GM21423 (cell line): ENCODE measurements at regions not wholly inside any gene's neighbourhood (a gene's known extent, or its start where the extent isn't known, plus 50 kb on each side); places are given as distances from the start of the nearest gene placed in this dataset.

Experiments
- ATAC-seq: cut with Tn5 transposase; IDR thresholded peaks from one replicate; pipeline ENCODE4 v1.9.1; 2021; ENCODE audit warnings: mild to moderate bottlenecking, moderate library complexity; ENCODE audit not compliant: unreplicated experiment

- no peak for ATAC-seq
Measured at GRCh38 chr2:123116595-123116994, 908.5 kb upstream of the CNTNAP5 start.

- ATAC-seq = no peak
Measured at GRCh38 chr2:123127236-123127635, 897.9 kb upstream of the CNTNAP5 start.

DNA sequence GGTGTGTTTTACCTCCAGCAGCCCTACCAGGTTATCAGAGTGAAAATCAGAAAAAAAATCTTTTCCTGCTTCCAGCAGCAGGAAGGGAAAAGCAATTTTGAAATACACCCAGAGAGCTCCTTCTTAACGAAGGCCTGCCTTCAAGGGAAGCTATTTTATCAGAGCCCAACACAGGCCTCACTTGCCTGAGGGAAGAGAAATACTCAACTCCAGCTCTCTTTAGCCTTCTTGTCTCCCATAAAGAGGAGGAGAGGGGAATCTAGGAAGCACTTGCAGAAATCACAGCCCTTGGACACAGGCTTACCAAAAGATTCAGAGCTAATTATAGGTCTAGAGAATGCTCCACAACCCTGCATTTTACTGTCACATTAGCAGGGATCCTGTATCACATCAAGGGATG is 896.1 kb upstream of the CNTNAP5 start:
- no peak for ATAC-seq

DNA sequence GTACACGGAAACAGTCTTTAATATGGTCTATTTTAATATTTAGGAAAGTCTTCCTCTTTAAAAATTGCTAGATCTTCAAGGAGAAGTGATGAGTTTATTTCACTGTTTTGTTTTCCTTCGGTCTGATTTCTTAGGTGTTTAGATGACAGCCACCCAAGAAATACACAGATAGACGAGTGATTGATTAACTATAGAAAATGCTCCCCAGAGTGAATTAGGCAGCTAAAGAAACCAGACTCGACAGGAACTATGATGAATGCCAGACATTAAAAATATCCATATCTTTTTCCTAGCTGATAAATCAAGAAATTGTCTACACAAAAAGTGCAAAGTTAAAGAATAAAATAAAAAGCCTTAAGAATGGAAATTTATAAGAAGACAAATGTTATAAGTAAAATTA is 888.7 kb upstream of the CNTNAP5 start:
- no peak for ATAC-seq

DNA sequence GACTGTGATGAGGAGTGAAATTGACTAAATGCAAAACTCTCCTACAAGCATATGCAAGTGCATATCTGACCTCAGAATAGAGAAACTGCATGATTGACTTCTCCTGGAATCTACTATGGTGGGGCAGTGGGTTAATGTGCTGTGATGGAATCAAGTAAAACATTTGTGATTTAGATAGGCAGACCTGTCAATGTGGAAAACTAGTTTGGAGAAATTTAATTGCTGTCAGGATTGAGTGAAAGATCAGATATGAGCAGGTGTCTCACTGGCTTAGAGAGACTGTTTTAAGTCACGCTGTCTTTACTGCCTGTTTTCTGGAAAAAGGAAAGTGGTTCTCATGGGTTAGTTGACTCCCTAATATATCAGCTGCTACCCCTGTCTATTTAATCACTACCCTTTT is 881.0 kb upstream of the CNTNAP5 start:
- ATAC-seq = no peak

GRCh38 chr2:123153041-123153440 is 872.0 kb upstream of the CNTNAP5 start:
- no peak for ATAC-seq

DNA sequence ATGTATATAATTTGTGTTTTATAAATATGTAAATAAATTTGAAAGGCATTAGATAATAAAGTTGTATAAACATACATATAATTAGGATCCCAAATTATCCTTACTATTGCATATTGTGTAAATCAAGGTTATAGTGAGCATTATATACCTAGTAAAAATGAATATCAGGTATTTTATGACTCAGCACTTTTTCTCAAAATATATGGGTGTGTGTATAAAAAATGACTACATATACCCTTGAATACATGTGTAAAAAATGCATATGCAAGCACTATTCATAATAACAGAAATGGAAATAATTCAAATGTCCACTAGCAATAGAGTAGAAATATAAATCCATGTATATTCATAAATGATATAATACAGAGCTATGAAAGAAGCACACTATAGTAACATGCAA is 870.9 kb upstream of the CNTNAP5 start:
- ATAC-seq = no peak

DNA sequence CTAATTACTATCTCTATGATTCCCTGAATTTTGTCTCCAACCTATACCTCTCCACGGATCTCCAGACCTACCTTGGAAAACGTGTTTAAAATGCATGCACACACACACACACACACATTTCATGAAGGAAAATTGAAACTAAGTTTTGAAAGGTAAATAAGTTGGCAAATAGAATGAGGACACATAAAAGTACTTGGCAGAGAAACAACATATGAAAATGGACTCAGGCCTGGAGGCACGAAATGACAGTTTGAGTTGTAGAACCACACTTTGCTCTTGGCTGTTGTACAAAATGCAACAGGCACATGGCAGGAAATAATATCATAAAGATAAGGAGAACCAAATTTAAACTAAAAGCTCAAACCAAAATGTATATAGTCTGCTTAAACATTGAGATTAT is 868.1 kb upstream of the CNTNAP5 start:
- no peak for ATAC-seq

- no peak for ATAC-seq
Measured at GRCh38 chr2:123162400-123163016, 862.6 kb upstream of the CNTNAP5 start.

GRCh38 chr2:123163398-123163797 is 861.7 kb upstream of the CNTNAP5 start:
- ATAC-seq = no peak

DNA sequence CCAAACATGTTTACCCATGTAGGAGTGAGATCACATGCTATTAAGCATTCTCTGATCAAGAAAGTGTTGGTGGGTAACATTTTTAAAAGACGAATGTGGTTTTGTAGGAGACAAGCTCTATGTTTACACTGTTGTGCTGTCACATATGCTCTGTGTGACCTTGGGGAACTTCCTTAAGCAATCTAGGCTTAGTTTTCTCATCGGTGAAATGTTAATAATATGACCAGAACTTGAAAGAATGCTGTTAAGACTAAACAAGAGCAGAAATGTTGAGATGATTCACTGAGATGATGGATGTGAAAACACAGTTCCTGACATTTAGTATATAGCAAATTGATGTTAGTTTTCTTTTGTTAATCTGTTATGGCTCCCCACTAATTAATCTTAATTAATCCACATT is 860.9 kb upstream of the CNTNAP5 start:
- no peak for ATAC-seq

DNA sequence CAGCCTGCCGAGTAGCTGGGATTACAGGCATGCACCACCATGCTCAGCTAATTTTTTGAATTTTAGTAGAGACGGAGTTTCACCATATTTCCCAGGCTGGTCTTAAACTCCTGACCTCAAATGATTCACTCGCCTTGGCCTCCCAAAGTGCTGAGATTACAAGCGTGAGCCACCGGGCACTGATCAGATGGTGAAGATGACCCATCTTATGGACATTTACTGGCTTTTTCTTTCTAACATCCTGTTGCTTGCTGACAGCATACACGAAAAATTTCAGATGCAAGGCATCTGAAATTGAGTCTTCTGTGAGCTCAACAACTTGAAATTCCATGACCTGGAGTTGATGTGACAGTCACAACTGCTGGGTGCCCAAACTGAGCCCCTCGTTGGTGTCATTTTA is 859.5 kb upstream of the CNTNAP5 start:
- no peak for ATAC-seq

DNA sequence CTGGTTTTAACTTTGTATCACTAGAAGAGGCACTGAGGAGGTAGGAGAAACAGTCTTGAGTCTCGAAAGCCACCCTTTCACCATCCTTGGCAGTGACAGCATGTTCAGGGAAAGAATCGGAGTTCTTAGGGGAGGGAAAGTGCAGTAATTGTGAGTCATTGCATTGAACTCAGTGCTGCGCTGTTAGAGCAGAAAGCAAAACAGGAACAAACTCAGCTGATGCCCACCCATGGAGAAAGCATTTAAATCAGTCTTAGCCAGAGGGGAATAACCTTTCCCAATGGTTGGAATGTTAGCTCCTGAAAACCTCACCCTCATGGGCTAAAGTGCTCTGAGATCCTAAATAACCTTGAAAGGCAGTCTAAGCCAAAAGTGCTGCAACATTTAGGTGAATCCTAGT is 845.6 kb upstream of the CNTNAP5 start:
- ATAC-seq = no peak

- no peak for ATAC-seq
Measured at GRCh38 chr2:123195957-123196356, 829.1 kb upstream of the CNTNAP5 start.

DNA sequence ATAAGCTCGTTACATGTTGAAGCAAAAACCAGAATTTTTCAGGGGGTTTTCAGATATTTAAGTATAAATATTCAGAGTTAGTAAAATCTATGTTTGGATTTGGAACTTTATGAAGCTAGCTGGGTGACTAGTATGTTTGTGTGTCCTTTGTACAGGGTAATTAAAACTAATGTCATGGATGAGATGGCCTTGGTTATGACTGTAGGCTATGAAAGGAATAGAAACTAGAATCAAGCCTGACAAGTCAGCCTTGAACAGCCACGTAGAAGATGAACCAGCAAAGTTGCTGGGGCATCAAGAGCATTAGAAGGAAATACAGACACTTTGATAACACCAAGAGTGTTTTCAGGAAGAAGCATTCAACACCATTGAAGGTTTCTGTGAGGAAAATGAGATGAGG is 825.1 kb upstream of the CNTNAP5 start:
- no peak for ATAC-seq

DNA sequence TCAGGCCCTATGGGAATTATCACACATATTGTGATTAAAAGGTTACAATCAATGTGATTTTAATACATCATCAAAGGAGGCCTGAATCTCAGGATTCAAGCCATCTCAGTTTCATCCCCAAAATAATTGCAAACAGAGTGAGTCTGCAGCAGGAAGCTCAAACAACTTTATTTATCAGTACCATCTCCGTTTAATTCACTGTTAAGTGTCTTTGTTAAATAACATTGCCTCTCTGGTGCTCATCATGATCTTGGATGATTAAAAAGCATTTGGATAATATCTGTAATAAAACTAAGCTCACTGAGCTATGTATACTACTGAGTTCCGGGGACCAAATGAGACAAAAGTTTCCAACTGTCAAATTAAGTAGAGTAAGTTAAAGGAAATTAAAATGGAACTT is 817.8 kb upstream of the CNTNAP5 start:
- ATAC-seq = no peak

DNA sequence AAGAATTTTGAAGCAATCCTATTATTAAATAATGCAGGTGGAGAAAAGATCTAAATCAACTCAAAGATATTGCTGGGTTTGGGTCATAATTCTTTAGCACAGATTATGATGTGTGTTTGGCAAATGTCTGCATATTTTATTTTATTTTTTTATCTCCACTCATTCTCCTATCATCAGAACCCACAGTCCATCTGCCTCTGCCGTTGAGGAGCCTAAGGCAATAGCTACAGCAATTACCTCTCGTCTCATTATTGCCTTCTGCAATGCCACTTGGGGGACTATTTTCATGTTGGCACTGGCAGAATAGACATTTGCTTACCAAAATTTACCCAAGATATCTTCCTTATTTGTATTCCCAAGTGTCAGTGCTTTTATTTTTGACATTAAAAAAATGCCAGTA is 815.9 kb upstream of the CNTNAP5 start:
- no peak for ATAC-seq

GRCh38 chr2:123211181-123211580 is 813.9 kb upstream of the CNTNAP5 start:
- no peak for ATAC-seq

DNA sequence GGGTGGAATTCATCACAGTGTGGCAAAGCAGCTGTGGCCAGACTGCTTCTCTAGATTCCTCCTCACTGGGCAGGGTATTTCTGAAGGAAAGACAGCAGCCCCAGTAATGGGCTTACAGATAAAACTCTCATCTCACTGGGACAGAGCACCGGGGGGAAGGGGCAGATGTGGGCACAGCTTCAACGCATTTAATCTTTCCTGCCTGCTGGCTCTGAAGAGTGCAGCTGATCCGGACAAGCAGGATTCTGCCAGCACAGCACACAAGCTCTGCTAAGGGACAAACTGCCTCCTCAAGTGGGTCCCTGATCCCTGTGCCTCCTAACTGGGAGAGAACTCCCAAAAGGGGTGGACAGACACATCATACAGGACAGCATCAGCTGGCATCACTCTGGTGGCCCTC is 779.9 kb upstream of the CNTNAP5 start:
- no peak for ATAC-seq

- ATAC-seq = no peak
Measured at GRCh38 chr2:123258877-123259539, 766.1 kb upstream of the CNTNAP5 start.

- no peak for ATAC-seq
Measured at GRCh38 chr2:123262856-123263255, 762.2 kb upstream of the CNTNAP5 start.

GRCh38 chr2:123283431-123283830 is 741.7 kb upstream of the CNTNAP5 start:
- no peak for ATAC-seq

GRCh38 chr2:123303731-123304130 is 721.4 kb upstream of the CNTNAP5 start:
- ATAC-seq = no peak
